ENCODE measurements at regions not wholly inside any gene's neighbourhood (a gene's known extent, or its start where the extent isn't known, plus 50 kb on each side); places are given as distances from the start of the nearest gene placed in this dataset.
"Not testable (repeated sequence)": the region's sequence is repeated elsewhere in the genome, so short reads cannot be mapped to it uniquely, and the experiment has no call there.

DNA sequence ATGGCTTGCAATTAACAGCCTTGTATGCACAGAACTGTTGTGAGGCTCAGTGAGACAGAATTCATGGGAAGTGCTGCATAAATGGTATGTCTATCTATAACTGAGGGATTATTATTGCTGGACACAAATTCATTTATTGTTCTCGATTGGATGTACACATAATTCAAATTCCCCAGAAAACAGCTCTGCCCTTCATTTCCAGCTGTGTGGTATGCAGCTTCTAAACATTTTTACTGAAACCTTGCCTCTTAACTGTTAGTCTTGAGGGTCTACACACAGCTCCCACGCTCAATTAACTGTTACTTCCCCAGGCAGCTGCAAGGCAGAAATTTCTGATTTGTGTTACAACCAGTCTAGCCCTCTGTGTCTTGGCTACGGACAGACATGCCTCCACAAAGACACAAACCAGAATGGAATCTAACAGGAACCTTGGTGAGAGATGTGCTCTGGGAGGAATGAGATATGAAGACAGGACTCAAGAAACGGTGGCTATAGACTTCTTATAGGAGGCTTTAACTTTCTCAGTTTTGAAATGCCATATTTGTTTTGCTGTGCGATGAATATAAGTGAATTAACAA is 139.7 kb upstream of the TBL1XR1 start:
- H3K4me3 ChIP-seq (replicated peaks; ENCODE audit: low read depth, low read length) = no peak overlapping the region
- TF ChIP-seq, protein P1, sequence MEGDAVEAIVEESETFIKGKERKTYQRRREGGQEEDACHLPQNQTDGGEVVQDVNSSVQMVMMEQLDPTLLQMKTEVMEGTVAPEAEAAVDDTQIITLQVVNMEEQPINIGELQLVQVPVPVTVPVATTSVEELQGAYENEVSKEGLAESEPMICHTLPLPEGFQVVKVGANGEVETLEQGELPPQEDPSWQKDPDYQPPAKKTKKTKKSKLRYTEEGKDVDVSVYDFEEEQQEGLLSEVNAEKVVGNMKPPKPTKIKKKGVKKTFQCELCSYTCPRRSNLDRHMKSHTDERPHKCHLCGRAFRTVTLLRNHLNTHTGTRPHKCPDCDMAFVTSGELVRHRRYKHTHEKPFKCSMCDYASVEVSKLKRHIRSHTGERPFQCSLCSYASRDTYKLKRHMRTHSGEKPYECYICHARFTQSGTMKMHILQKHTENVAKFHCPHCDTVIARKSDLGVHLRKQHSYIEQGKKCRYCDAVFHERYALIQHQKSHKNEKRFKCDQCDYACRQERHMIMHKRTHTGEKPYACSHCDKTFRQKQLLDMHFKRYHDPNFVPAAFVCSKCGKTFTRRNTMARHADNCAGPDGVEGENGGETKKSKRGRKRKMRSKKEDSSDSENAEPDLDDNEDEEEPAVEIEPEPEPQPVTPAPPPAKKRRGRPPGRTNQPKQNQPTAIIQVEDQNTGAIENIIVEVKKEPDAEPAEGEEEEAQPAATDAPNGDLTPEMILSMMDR (IDR thresholded peaks at IDR 0.05; ENCODE audit: low read length, missing control alignments) = no peak
- DNase-seq (ENCODE audit: low read depth) = no peak

GRCh38 chr3:177337541-177338331 is 140.5 kb upstream of the TBL1XR1 start:
- no peak overlapping the region for H3K4me3 ChIP-seq (replicated peaks; ENCODE audit: low read depth, low read length)
- TF ChIP-seq, protein P1 (IDR thresholded peaks at IDR 0.05; ENCODE audit: low read length, missing control alignments) = no peak
- DNase-seq (ENCODE audit: low read depth) = peak; percentile 75

- TF ChIP-seq, protein P1 (IDR thresholded peaks at IDR 0.05; ENCODE audit: low read length, missing control alignments) = no peak
- DNase-seq (ENCODE audit: low read depth) = peak; percentile 85
- H3K4me3 ChIP-seq (replicated peaks; ENCODE audit: low read depth, low read length) = no peak overlapping the region
Measured at GRCh38 chr3:177338697-177339219, 141.5 kb upstream of the TBL1XR1 start.

DNA sequence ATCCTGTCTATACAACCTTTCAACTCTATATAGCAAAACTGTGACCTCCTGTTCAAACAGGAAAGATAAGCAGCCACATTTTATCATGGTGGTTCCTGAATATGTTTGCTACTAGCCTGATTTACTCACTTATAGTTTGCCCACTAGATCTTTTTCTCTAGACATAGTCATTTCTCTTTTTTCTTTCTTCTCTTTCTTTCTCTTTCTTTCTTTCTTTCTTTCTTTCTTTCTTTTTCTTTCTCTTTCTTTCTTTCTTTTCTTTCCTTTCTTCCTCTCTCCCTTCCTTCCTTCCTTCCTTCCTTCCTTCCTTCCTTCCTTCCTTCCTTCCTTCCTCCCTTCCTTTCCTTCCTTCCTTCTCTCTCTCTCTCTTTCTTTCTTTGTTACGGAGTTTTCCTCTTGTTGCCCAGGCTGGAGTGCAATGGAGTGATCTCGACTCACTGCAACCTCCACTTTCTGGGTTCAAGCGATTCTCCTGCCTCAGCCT is 142.0 kb upstream of the TBL1XR1 start:
- not testable (repeated sequence) for DNase-seq (ENCODE audit: low read depth); H3K4me3 ChIP-seq (replicated peaks; ENCODE audit: low read depth, low read length)

- DNase-seq (ENCODE audit: low read depth) = no peak
- TF ChIP-seq, protein P1 (IDR thresholded peaks at IDR 0.05; ENCODE audit: low read length, missing control alignments) = no peak
- no peak overlapping the region for H3K4me3 ChIP-seq (replicated peaks; ENCODE audit: low read depth, low read length)
Measured at GRCh38 chr3:177340243-177340830, 143.1 kb upstream of the TBL1XR1 start.

- TF ChIP-seq, protein P1 (IDR thresholded peaks at IDR 0.05; ENCODE audit: low read length, missing control alignments) = no peak
- peak; percentile 78 for DNase-seq (ENCODE audit: low read depth)
- H3K4me3 ChIP-seq (replicated peaks; ENCODE audit: low read depth, low read length) = no peak overlapping the region
Measured at GRCh38 chr3:177341736-177342419, 144.6 kb upstream of the TBL1XR1 start.

Data from fibroblast of pulmonary artery (primary cell).